WTC11 (cell line): ENCODE measurements at regions not wholly inside any gene's neighbourhood (a gene's known extent, or its start where the extent isn't known, plus 50 kb on each side); places are given as distances from the start of the nearest gene placed in this dataset.

Source experiments
- ATAC-seq: fragments of 200-7000 bp; cut with Tn5 transposase; 2 replicates; pipeline ENCODE4 v1.10.0; 2021; ENCODE audit warnings: mild to moderate bottlenecking, moderate library complexity
- CTCF ChIA-PET: fragments of 300-600 bp; sonication (Branson Sonifier 250); formaldehyde crosslinking; loops from one replicate; lab custom pipeline; 2021; ENCODE audit warnings: antibody characterized with exemption; lab: Charles Lee
- POLR2A ChIA-PET: fragments of 350-600 bp; sonication (Branson Sonifier 250); formaldehyde crosslinking; loops from one replicate; lab custom pipeline; 2021; ENCODE audit warnings: antibody characterized with exemption; lab: Charles Lee
- DNase-seq: peaks from one replicate; pipeline ENCODE4 v3.0.0; 2021; ENCODE audit warnings: low spot score
- H3K27ac Mint-ChIP-seq: 2 replicates; pipeline ENCODE4 v1.8.0; 2021; ENCODE audit warnings: mixed read lengths
- H3K27me3 Mint-ChIP-seq: 2 replicates; pipeline ENCODE4 v1.8.0; 2021; ENCODE audit warnings: low read depth, mild to moderate bottlenecking, moderate library complexity, mixed read lengths
- H3K36me3 Mint-ChIP-seq: 2 replicates; pipeline ENCODE4 v1.8.0; 2021; ENCODE audit warnings: mixed read lengths
- H3K4me1 Mint-ChIP-seq: 2 replicates; pipeline ENCODE4 v1.8.0; 2022; ENCODE audit warnings: mixed read lengths
- H3K4me3 Mint-ChIP-seq: 2 replicates; pipeline ENCODE4 v1.8.0; 2021; ENCODE audit warnings: mild to moderate bottlenecking, moderate library complexity, mixed read lengths
- H3K9me3 Mint-ChIP-seq: 2 replicates; pipeline ENCODE4 v1.8.0; 2021; ENCODE audit warnings: mixed read lengths
- AFF4 ChIP-seq: sonication (generic); formaldehyde crosslinking; IDR thresholded peaks from 2 replicates; pipeline ENCODE4 v1.8.1; 2023; ENCODE audit warnings: mild to moderate bottlenecking, missing genetic modification reagents, borderline replicate concordance
- ARID4B ChIP-seq: sonication (generic); formaldehyde crosslinking; IDR thresholded peaks from 2 replicates; pipeline ENCODE4 v1.8.0; 2023; ENCODE audit warnings: missing genetic modification reagents, mild to moderate bottlenecking, borderline replicate concordance
- ATF3 ChIP-seq: sonication (generic); formaldehyde crosslinking; conservative IDR thresholded peaks from 2 replicates; pipeline ENCODE4 v1.8.1; 2022; ENCODE audit warnings: mild to moderate bottlenecking, missing genetic modification reagents
- ATF6 ChIP-seq: sonication (generic); formaldehyde crosslinking; IDR thresholded peaks from 2 replicates; pipeline ENCODE4 v1.8.1; 2023; ENCODE audit warnings: mild to moderate bottlenecking, missing genetic modification reagents
- CREM ChIP-seq: sonication (generic); formaldehyde crosslinking; IDR thresholded peaks from 2 replicates; pipeline ENCODE4 v1.8.1; 2022; ENCODE audit warnings: mild to moderate bottlenecking, missing genetic modification reagents, moderate library complexity
- ELF4 ChIP-seq: sonication (generic); formaldehyde crosslinking; IDR thresholded peaks from 2 replicates; pipeline ENCODE4 v1.8.1; 2022; ENCODE audit warnings: low read depth, mild to moderate bottlenecking, moderate library complexity, missing genetic modification reagents
- GABPB1 ChIP-seq: sonication (generic); formaldehyde crosslinking; IDR thresholded peaks from 2 replicates; pipeline ENCODE4 v1.8.1; 2023; ENCODE audit warnings: mild to moderate bottlenecking, missing genetic modification reagents
- HMGXB4 ChIP-seq: sonication (generic); formaldehyde crosslinking; IDR thresholded peaks from 2 replicates; pipeline ENCODE4 v1.8.1; 2023; ENCODE audit warnings: mild to moderate bottlenecking, moderate library complexity, missing genetic modification reagents
- KAT7 ChIP-seq: sonication (generic); formaldehyde crosslinking; IDR thresholded peaks from 2 replicates; pipeline ENCODE4 v1.8.1; 2023; ENCODE audit warnings: missing genetic modification reagents, mild to moderate bottlenecking, borderline replicate concordance
- MAX ChIP-seq: sonication (generic); formaldehyde crosslinking; IDR thresholded peaks from 2 replicates; pipeline ENCODE4 v1.8.0; 2022; ENCODE audit warnings: mild to moderate bottlenecking, missing genetic modification reagents
- MXD4 ChIP-seq: fragments of 250-450 bp; sonication (Bioruptor Pico); IDR thresholded peaks from 2 replicates; pipeline ENCODE4 v1.8.0; 2021; ENCODE audit warnings: mild to moderate bottlenecking, moderate library complexity, borderline replicate concordance
- NFATC4 ChIP-seq: fragments of 250-450 bp; sonication (Bioruptor Pico); IDR thresholded peaks from 2 replicates; pipeline ENCODE4 v1.9.0; 2021; ENCODE audit warnings: mild to moderate bottlenecking
- TP53 ChIP-seq: sonication (generic); formaldehyde crosslinking; IDR thresholded peaks from 2 replicates; pipeline ENCODE4 v1.8.1; 2023; ENCODE audit warnings: mild to moderate bottlenecking, missing genetic modification reagents
- USF2 ChIP-seq: sonication (generic); formaldehyde crosslinking; IDR thresholded peaks from 2 replicates; pipeline ENCODE4 v1.8.1; 2023; ENCODE audit warnings: mild to moderate bottlenecking, missing genetic modification reagents, moderate library complexity
- ZBTB43 ChIP-seq: sonication (generic); formaldehyde crosslinking; IDR thresholded peaks from 2 replicates; pipeline ENCODE4 v1.8.1; 2023; ENCODE audit warnings: mild to moderate bottlenecking, missing genetic modification reagents
- ZMAT4 ChIP-seq: fragments of 250-450 bp; sonication (Bioruptor Pico); IDR thresholded peaks from 2 replicates; pipeline ENCODE4 v1.9.0; 2021; ENCODE audit warnings: mild to moderate bottlenecking

- H3K27me3 Mint-ChIP-seq, result peaks cover 2% of the 10 kb centered on the region; the same call in 1 of the 2 replicates
Observed at GRCh38 chr3:115562636-115563267, 60.6 kb upstream of the GAP43 start.

More at GRCh38 chr3:115562636-115563267, 60.6 kb upstream of the GAP43 start:
- POLR2A ChIA-PET, result no interaction called here
- TF ChIP-seq HMGXB4 (CRISPR knock-in tag), result no peak
- TF ChIP-seq ARID4B (CRISPR knock-in tag), result no peak
- no peak for TF ChIP-seq MXD4 (CRISPR knock-in tag)
- TF ChIP-seq USF2 (CRISPR knock-in tag), result no peak
- TF ChIP-seq ATF3 (CRISPR knock-in tag), result no peak
- TF ChIP-seq GABPB1 (CRISPR knock-in tag), result no peak
- TF ChIP-seq KAT7 (CRISPR knock-in tag), result no peak
- TF ChIP-seq MAX (CRISPR knock-in tag), result no peak
- no peak for TF ChIP-seq CREM (CRISPR knock-in tag)
- no peak for TF ChIP-seq ATF6
- no peak for TF ChIP-seq AFF4 (CRISPR knock-in tag)
- no peak for TF ChIP-seq TP53 (CRISPR knock-in tag)
- TF ChIP-seq NFATC4 (CRISPR knock-in tag), result no peak
- no peak for TF ChIP-seq ELF4
- TF ChIP-seq ZBTB43 (CRISPR knock-in tag), result no peak
- no peak for TF ChIP-seq ZMAT4 (CRISPR knock-in tag)
- TF ChIP-seq, all 79 proteins: peak for 0
- ATAC-seq (no peak), DNase-seq (no peak)
- H3K4me1 Mint-ChIP-seq, result 0 out of 2 replicates have a peak, but pooled peaks cover 3% of the 10 kb centered on the region
- CTCF ChIA-PET, result no interaction called here
- H3K9me3 Mint-ChIP-seq, result peaks cover 5% of the 10 kb centered on the region; the same call in 1 of the 2 replicates
- no peak overlapping the region for H3K4me3 Mint-ChIP-seq
- H3K36me3 Mint-ChIP-seq, result no peaks in the 10 kb centered on the region
- H3K27ac Mint-ChIP-seq, result no peak overlapping the region
